ENCODE measurements at regions not wholly inside any gene's neighbourhood (a gene's known extent, or its start where the extent isn't known, plus 50 kb on each side); places are given as distances from the start of the nearest gene placed in this dataset.
"Not testable (repeated sequence)": the region's sequence is repeated elsewhere in the genome, so short reads cannot be mapped to it uniquely, and the experiment has no call there.

DNA sequence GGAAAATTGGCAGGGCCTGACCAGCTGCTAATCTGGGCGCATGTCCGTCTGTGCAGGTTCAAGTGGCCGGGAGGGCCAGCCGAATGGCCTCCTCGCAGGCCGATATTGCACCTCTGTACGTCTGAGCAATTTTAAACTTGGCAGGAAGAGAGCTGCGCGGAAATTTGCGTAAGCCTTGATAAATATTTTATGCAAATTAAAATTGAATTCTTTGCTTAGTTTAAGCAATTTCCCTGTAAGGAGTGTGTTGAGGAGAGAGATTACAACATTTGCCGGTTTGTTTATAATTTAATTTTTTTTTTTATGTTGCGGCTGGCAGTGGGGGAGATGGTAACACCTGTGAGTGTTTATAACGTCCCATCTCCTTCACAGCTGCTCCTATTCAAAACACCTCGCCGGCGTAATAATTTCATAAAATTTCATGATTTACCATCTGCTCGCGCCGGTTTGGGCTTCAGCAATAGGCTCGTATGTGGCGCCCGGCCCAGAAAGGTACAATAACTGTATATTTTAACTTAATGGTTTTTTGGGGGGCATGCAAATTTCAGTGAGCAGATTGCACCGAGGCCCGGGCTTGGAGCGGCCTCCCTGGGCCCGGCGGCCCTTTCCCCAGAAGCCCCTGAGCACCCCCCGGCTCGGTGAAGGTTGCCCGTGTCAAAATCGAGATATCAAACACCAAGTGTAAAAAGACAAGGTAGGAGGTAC is 269.4 kb upstream of the MVB12B start:
- DNase-seq, result peak in 2 of 3 experiments; percentile 79 to 94

DNA sequence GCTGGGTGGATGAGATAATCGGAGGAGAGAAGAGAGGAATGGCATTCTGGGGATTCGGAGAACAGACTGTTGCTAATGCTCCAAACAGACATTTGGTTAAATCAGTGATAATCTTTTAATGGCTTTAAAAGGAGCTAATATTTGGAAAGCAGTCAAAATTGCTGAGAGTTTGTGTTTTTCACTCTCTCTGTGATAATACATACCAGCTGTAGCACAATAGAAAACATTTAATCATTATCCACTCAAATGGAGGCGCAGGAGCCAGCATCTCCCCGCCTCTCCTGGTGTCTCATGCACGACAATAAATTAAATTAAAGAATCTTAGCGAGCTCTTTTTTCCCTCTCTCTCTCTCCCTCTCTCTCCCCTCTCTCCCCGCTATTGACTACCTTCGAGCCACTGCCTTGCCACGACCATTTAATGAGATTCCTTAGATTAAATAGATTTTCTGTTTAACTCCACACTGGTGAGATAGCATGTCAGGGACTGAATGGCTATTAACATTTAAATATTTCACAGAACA is 268.6 kb upstream of the MVB12B start:
- peak in 2 of 3 experiments; percentile 85 to 94 for DNase-seq

- DNase-seq, result peak in 2 of 3 experiments; percentile 83 to 94
These were observed 268.0 kb upstream of the MVB12B start for GRCh38 chr9:126058591-126058990.

GRCh38 chr9:126061575-126061974 is 265.1 kb upstream of the MVB12B start:
- DNase-seq, result no peak

DNA sequence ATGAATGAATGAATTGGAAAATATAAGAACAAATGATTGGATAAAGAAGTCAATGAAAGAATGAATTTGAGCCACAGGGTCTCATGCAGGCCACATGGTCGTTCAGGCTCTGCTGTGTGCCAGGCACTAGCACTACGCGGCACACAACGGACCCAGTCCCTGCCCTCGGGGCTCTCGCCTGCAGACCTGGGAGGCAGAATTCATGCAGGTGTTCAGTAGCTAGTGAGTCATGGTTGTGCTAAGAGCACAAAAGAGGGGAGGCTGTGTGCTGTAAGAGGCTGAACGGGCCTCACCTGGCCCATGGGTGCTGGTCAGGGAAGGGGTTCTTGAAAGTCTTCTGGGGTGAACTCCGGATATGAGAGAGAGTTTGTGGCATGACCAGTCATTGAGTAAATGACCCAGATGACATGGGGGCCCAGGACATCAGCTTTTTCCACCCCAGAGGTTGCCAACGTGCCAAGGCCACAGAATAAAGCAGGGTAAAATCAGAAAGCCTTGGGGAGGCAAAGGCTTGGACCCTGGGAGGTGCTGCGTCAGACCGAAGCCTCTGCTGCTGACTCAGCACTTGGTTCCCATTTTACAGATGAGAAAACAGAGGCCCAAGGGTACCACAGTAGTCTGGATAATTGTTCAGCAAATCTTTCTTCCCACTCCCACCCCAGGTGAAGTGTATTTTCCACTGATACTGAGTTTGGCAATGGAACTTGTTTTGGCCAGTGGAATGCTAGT is 264.3 kb upstream of the MVB12B start:
- DNase-seq, result no peak

DNA sequence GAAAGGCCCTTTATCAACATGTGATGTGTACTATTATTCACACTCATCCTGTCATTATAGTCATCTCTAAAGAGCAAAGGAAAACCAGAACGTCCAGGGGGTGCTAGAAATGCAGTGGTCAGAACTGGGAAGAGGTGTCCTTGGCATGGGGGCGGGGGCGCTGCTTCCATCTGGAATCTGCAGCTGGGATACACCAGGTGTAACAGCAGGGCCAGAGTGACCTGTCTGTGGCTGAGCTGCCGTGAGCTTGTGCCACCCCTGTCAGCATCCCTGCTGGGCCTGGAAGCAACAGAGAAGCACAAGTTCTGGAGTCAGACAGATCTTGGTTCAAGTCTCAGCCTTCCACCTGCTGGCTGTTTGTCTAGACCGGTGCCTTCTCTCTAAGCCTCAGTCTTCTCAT is 263.3 kb upstream of the MVB12B start:
- DNase-seq, result no peak

GRCh38 chr9:126066131-126066530 is 260.5 kb upstream of the MVB12B start:
- DNase-seq, result no peak

DNA sequence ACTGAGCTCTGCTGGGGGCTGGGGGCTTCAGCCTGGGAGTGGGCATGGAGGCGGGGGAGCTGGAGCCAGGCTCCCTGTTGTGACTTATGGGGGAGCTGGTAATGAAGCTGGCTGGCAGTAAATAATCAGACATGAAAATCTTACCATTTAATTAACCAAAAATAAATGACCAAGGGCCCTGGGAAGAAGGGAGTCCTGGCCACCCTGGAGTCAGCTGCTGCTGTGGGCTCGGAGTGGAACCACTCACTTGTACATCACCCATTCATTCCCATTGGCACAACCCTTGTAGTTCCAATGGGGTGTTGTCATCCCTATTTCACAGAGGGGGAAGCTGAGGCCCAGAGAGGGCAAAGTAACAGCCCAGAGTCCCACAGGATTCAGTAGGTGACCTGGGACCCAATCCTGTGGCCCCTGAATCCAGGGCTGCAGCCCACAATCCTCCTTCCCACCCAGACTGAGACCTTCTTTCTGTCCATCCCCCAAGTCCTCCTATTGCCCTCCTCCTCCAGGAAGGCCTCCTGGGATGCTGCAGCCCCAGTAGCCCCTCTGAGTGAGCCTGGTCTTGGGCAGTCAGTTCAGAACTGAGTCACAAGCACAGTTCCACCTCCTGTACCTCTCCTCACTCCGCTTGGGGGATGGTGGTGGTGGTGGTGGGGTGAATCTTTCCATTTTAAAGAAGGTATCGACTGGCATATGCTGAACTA is 259.4 kb upstream of the MVB12B start:
- no peak for DNase-seq

DNA sequence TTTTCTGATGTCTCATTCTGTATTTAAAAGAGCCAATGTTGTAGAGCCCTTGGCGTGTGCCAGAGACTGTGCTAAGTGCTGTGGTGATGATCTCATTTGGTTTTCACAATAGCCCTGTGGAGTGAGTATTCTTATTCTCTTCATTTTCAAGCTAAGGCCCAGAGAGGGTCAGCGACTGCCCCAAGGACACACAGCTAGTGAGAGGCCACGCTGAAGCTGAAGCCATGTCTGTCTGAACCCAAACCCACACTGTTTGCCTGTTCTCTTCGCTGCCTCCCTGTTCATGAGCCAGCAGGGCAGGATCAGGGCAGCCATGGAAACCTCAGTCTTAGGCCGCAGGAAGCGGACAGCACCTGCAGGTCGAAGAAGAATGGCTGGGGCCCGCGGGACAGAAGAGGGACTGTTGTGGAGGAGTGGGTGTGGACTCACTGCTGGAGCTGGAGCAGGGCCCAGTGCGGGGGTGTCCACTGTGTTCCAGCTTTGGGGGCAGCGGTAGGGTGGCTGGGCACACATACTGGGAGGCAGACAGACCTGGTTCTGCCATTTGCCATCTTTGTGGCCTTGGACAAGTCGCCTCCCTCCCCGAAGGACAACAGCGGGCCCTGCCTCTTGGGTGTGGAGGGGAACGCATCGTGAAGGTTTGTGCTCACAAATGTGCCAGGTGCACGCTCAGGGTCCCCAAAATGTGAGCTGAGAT is 257.9 kb upstream of the MVB12B start:
- no peak for DNase-seq

DNA sequence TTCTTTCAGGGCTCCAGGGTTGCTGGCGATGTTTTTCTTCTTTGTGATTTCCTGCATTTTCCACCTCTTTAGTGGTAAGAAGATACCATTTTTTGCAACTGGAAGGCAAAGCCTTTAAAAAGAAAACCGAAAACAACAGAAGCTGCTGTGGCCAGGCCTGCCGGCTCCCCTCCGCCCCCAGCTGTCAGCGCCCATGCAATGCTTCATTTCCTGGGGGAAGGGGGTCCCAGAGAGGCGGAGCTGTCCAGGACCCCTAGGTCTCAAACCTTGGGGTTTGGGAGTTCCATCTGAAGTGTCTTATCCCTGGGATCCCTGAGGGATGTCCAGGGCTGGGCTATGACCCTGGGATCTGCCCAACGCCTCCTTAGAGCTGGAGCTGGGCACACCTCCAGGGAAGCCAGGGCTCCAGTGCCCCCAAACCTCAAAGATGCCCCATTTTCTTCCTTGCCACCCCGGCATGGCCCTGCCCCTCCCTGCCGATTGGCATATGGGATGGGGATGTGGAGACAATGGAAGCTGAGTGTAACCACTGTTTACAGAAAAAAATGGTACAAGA is 257.2 kb upstream of the MVB12B start:
- no peak for DNase-seq

GRCh38 chr9:126070058-126070655 is 256.5 kb upstream of the MVB12B start:
- no peak for DNase-seq

DNA sequence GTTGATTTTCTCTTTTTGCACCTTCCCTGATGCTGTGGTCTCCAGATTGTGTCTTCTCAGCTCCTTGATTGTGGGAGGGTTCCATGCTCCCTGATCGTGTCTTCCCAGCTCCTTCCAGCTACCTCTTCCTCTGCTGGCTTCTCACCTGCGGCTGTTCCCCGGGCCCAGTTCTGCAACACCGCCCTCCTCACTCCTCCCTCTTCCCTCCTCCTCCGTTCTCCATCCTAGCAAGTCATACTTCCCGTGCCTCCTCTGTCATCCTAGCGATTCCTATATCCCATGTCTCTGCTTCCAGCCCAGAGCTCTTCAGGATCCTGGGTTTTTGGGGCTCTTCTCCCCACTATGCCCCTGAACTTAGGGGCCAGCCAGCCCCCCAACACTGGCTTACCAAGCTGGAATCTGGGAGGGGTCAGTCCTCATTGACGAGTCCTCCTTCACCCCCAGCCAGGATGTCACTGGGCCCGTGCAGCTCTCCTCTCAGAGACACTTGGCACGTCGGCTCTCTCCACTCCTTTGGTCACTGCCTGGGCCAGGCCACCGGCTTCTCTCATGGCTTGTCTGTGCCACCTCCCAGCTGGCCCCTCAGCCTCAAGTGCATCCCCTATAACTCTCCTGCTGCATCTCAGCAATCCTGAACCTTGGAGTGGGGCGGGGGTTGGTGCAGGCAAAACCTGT is 255.4 kb upstream of the MVB12B start:
- no peak for DNase-seq

DNA sequence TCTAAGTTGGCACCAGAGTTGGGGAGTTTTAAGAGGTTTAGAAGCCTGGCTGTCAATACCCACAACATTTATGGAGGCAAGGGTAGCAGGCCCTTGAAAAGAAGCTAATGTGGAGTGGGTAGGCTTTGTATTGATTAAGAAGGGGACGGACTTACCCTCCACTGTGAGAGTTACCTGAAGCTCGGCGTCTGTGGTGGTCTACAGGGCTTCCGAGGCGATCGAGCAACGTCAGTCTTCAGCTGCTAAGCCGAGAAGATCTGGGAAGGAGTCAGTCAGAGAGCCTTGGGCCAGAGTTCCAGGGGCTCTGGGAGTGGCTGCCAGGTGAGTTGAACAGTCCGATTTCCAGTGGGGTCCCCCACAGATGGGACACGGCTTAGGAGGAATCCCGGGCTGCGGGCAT is 249.0 kb upstream of the MVB12B start:
- DNase-seq, result not testable (repeated sequence)

DNA sequence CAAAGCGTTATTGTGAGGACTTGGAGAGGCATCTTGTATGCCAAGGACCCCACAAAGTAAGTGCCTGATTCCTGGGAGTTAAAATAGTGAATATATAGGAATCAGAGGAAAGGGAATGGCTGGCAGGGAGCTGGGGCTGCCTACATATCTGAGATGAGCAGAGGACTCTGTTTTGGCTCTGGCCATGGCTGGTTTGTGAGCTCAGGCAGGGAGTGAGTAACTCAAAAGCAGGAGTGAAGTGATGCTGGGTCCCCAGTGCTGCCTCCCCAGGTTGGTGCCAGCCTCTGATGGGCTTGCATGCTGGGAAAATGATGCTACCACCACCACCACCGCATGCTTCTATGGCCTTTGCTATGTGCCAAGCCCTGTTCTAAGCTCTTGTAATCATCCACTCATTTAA is 246.0 kb upstream of the MVB12B start:
- DNase-seq, result no peak

- no peak for DNase-seq
These were observed 244.9 kb upstream of the MVB12B start for GRCh38 chr9:126081746-126082145.

DNA sequence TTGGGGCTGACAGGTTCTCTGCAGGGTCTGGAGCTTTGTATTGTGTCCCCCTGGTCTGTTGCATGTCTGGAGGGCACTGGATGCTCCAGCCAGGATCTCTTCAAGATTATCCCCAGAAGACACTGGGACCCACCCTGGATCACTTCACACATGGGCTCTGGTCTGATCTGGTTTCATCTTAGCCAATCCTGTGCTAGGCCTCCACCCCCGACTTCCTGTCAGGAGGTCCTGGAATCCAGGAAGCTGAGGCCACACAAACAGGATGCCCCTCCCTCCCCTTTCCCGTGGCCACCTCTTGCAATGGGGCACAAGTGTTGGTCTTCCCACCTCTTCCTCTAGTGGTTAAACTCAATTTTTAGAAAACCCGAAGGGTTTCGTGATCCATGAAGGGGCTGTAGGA is 242.6 kb upstream of the MVB12B start:
- no peak for DNase-seq

DNA sequence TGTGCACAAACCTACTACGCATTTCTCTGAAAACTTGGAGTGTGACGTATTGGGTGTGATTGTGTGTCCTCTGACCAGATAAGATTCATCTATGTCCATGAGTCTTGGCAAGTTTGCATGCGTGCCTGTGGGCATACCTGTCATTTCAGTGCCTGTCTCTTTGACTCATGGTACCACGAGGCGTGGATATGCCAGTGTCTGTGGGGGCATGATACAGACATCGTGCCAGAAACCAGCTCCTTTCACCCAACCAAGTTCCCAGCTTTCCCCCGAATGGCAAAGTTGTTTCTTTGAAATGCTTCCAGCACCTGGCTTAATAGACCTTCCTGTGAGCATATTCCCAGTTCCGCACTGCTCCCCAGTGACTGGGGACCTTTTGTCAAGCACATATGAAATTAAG is 241.9 kb upstream of the MVB12B start:
- DNase-seq, result no peak

DNA sequence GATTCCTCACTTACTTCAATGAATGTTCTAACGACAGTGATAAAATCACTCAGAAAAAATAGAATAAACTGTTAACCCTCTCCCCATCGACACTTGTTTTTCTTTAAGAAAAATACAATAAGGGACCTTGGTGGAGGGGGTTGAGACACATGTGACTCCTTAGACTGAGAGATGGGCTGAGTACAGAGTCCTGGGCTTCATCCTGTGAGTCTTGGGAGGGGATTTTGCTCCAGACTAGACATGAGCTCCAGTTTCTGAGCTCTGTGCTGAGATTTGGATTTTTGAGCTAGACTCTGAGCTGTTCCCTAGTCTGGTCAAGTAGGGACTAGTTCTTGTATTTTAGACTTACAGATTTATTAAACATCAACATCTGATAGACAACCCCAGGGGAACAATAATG is 241.5 kb upstream of the MVB12B start:
- DNase-seq, result no peak

DNA sequence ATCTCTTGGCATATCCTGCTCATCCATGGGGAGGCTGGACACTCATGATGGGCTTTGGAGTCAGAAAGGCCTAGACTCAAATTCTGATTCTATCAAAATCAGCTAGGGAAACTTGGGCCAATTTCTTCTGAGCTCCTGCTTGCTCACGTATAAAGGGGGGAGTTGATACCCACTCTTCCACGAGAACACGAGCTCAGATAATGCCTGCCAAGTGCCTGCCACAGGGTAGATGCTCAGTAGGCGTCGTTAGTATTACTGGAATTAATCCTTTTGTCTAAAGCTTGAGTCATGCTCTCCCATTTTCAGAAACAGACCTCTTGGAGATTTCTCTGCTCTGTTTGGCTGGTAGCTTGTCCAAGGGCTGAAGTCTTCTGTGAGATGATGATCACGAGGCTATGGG is 238.3 kb upstream of the MVB12B start:
- no peak for DNase-seq

GRCh38 chr9:126089789-126090188 is 236.8 kb upstream of the MVB12B start:
- no peak for DNase-seq

GRCh38 chr9:126093771-126094170 is 232.9 kb upstream of the MVB12B start:
- no peak for DNase-seq

All from NCI-H1417 (cell line).